ENCODE measurements at regions not wholly inside any gene's neighbourhood (a gene's known extent, or its start where the extent isn't known, plus 50 kb on each side); places are given as distances from the start of the nearest gene placed in this dataset.
A peak's percentile ranks its signal among the peaks of the same experiment; 100 is the strongest.

- DNase-seq (ENCODE audit: low read depth, low spot score): no peak
- no peaks in the 10 kb centered on the region for H3K27me3 ChIP-seq (ENCODE audit: insufficient read depth, insufficient read length)
- H3K9ac ChIP-seq (ENCODE audit: insufficient read length, low read depth): no peak overlapping the region
- no peak overlapping the region for H3K4me3 ChIP-seq (ENCODE audit: insufficient read length, low read depth)
- H3K36me3 ChIP-seq (ENCODE audit: insufficient read depth, insufficient read length, low read length): no peaks in the 10 kb centered on the region
- TF ChIP-seq ZNF274 (IDR thresholded peaks at IDR 0.05; ENCODE audit: low read depth, low read length) (no peak), YY1 (IDR thresholded peaks at IDR 0.05; ENCODE audit: insufficient read depth, insufficient read length) (no peak), SUZ12 (IDR thresholded peaks at IDR 0.05; ENCODE audit: extremely low read depth, insufficient read depth, insufficient read length) (no peak)
- no peaks in the 10 kb centered on the region for H3K4me1 ChIP-seq (ENCODE audit: insufficient read depth, insufficient read length)
- H3K9me3 ChIP-seq (ENCODE audit: insufficient read depth, low read length): peaks cover 11% of the 10 kb centered on the region; the same call in 1 of the 2 replicates
Observed at GRCh38 chr7:53325061-53325460, 289.6 kb downstream of the POM121L12 start.

- H3K9ac ChIP-seq (ENCODE audit: insufficient read length, low read depth): no peak overlapping the region
- TF ChIP-seq YY1 (IDR thresholded peaks at IDR 0.05; ENCODE audit: insufficient read depth, insufficient read length) (no peak), ZNF274 (IDR thresholded peaks at IDR 0.05; ENCODE audit: low read depth, low read length) (no peak), SUZ12 (IDR thresholded peaks at IDR 0.05; ENCODE audit: extremely low read depth, insufficient read depth, insufficient read length) (no peak)
- H3K4me3 ChIP-seq (ENCODE audit: insufficient read length, low read depth): no peak overlapping the region
- no peaks in the 10 kb centered on the region for H3K36me3 ChIP-seq (ENCODE audit: insufficient read depth, insufficient read length, low read length)
- H3K4me1 ChIP-seq (ENCODE audit: insufficient read depth, insufficient read length): no peaks in the 10 kb centered on the region
- H3K27me3 ChIP-seq (ENCODE audit: insufficient read depth, insufficient read length): no peaks in the 10 kb centered on the region
- peak; percentile 94 for DNase-seq (ENCODE audit: low read depth, low spot score)
- peaks cover 11% of the 10 kb centered on the region; the same call in 1 of the 2 replicates for H3K9me3 ChIP-seq (ENCODE audit: insufficient read depth, low read length)
Observed at GRCh38 chr7:53326634-53327033, 291.2 kb downstream of the POM121L12 start.

GRCh38 chr7:53336105-53336668 lies 300.8 kb downstream of the POM121L12 start:
- TF ChIP-seq SUZ12 (IDR thresholded peaks at IDR 0.05; ENCODE audit: extremely low read depth, insufficient read depth, insufficient read length) (no peak), ZNF274 (IDR thresholded peaks at IDR 0.05; ENCODE audit: low read depth, low read length) (no peak), YY1 (IDR thresholded peaks at IDR 0.05; ENCODE audit: insufficient read depth, insufficient read length) (no peak)
- DNase-seq (ENCODE audit: low read depth, low spot score): no peak
- Histone ChIP-seq H3K4me1 (ENCODE audit: insufficient read depth, insufficient read length) (no peaks in the 10 kb centered on the region), H3K4me3 (ENCODE audit: insufficient read length, low read depth) (no peak overlapping the region), H3K9me3 (ENCODE audit: insufficient read depth, low read length) (peaks cover 54% of the 10 kb centered on the region), H3K9ac (ENCODE audit: insufficient read length, low read depth) (no peak overlapping the region), H3K36me3 (ENCODE audit: insufficient read depth, insufficient read length, low read length) (no peaks in the 10 kb centered on the region), H3K27me3 (ENCODE audit: insufficient read depth, insufficient read length) (no peaks in the 10 kb centered on the region)

- no peak overlapping the region for H3K4me3 ChIP-seq (ENCODE audit: insufficient read length, low read depth)
- no peak for DNase-seq (ENCODE audit: low read depth, low spot score)
- H3K9ac ChIP-seq (ENCODE audit: insufficient read length, low read depth): no peak overlapping the region
- TF ChIP-seq YY1 (IDR thresholded peaks at IDR 0.05; ENCODE audit: insufficient read depth, insufficient read length) (no peak), ZNF274 (IDR thresholded peaks at IDR 0.05; ENCODE audit: low read depth, low read length) (no peak), SUZ12 (IDR thresholded peaks at IDR 0.05; ENCODE audit: extremely low read depth, insufficient read depth, insufficient read length) (no peak)
- H3K9me3 ChIP-seq (ENCODE audit: insufficient read depth, low read length): peaks cover 83% of the 10 kb centered on the region
- H3K27me3 ChIP-seq (ENCODE audit: insufficient read depth, insufficient read length): no peaks in the 10 kb centered on the region
- no peaks in the 10 kb centered on the region for H3K36me3 ChIP-seq (ENCODE audit: insufficient read depth, insufficient read length, low read length)
- no peaks in the 10 kb centered on the region for H3K4me1 ChIP-seq (ENCODE audit: insufficient read depth, insufficient read length)
Observed at GRCh38 chr7:53340220-53340619, 304.8 kb downstream of the POM121L12 start.

- TF ChIP-seq SUZ12 (IDR thresholded peaks at IDR 0.05; ENCODE audit: extremely low read depth, insufficient read depth, insufficient read length): no peak
- no peaks in the 10 kb centered on the region for H3K27me3 ChIP-seq (ENCODE audit: insufficient read depth, insufficient read length)
- DNase-seq (ENCODE audit: low read depth, low spot score): peak; percentile 61
Observed at GRCh38 chr7:53350241-53350640, 314.8 kb downstream of the POM121L12 start.

GRCh38 chr7:53351681-53352080 lies 316.2 kb downstream of the POM121L12 start:
- Histone ChIP-seq H3K4me3 (ENCODE audit: insufficient read length, low read depth) (no peak overlapping the region), H3K36me3 (ENCODE audit: insufficient read depth, insufficient read length, low read length) (no peaks in the 10 kb centered on the region), H3K4me1 (ENCODE audit: insufficient read depth, insufficient read length) (no peaks in the 10 kb centered on the region), H3K27me3 (ENCODE audit: insufficient read depth, insufficient read length) (no peaks in the 10 kb centered on the region), H3K9ac (ENCODE audit: insufficient read length, low read depth) (no peak overlapping the region), H3K9me3 (ENCODE audit: insufficient read depth, low read length) (no peaks in the 10 kb centered on the region)
- TF ChIP-seq ZNF274 (IDR thresholded peaks at IDR 0.05; ENCODE audit: low read depth, low read length) (no peak), SUZ12 (IDR thresholded peaks at IDR 0.05; ENCODE audit: extremely low read depth, insufficient read depth, insufficient read length) (no peak), YY1 (IDR thresholded peaks at IDR 0.05; ENCODE audit: insufficient read depth, insufficient read length) (no peak)
- no peak for DNase-seq (ENCODE audit: low read depth, low spot score)

More at GRCh38 chr7:53350241-53350640, 314.8 kb downstream of the POM121L12 start:
- Histone ChIP-seq H3K36me3 (ENCODE audit: insufficient read depth, insufficient read length, low read length) (no peaks in the 10 kb centered on the region), H3K9ac (ENCODE audit: insufficient read length, low read depth) (no peak overlapping the region), H3K4me1 (ENCODE audit: insufficient read depth, insufficient read length) (no peaks in the 10 kb centered on the region), H3K4me3 (ENCODE audit: insufficient read length, low read depth) (no peak overlapping the region), H3K9me3 (ENCODE audit: insufficient read depth, low read length) (no peaks in the 10 kb centered on the region)

GRCh38 chr7:53358269-53358668 lies 322.8 kb downstream of the POM121L12 start:
- no peaks in the 10 kb centered on the region for H3K4me1 ChIP-seq (ENCODE audit: insufficient read depth, insufficient read length)
- no peak overlapping the region for H3K4me3 ChIP-seq (ENCODE audit: insufficient read length, low read depth)
- TF ChIP-seq SUZ12 (IDR thresholded peaks at IDR 0.05; ENCODE audit: extremely low read depth, insufficient read depth, insufficient read length): no peak
- H3K27me3 ChIP-seq (ENCODE audit: insufficient read depth, insufficient read length): no peaks in the 10 kb centered on the region
- H3K9ac ChIP-seq (ENCODE audit: insufficient read length, low read depth): no peak overlapping the region
- no peak for DNase-seq (ENCODE audit: low read depth, low spot score)
- H3K9me3 ChIP-seq (ENCODE audit: insufficient read depth, low read length): no peaks in the 10 kb centered on the region
- no peaks in the 10 kb centered on the region for H3K36me3 ChIP-seq (ENCODE audit: insufficient read depth, insufficient read length, low read length)
